PFSK-1 (cell line): ENCODE measurements at regions not wholly inside any gene's neighbourhood (a gene's known extent, or its start where the extent isn't known, plus 50 kb on each side); places are given as distances from the start of the nearest gene placed in this dataset.

Source experiments
- FOXP2 ChIP-seq: optimal IDR thresholded peaks from 2 replicates; pipeline ENCODE3; 2011; ENCODE audit warnings: borderline replicate concordance, control low read depth, inconsistent platforms; ENCODE audit not compliant: insufficient read depth; ENCODE audit errors: extremely low read length, extremely low read depth
- POLR2AphosphoS5 ChIP-seq: IDR thresholded peaks from 2 replicates; pipeline ENCODE4 v1.6.1; 2012; ENCODE audit warnings: low read depth, mild to moderate bottlenecking, control low read depth, low read length, moderate library complexity
- SIN3A ChIP-seq: IDR thresholded peaks from 2 replicates; pipeline ENCODE4 v1.6.1; 2012; ENCODE audit warnings: mild to moderate bottlenecking, low read length, moderate library complexity, borderline replicate concordance; ENCODE audit not compliant: insufficient read depth
- TAF1 ChIP-seq: IDR thresholded peaks from 2 replicates; pipeline ENCODE4 v1.6.1; 2012; ENCODE audit warnings: low read length, control low read depth, borderline replicate concordance; ENCODE audit not compliant: insufficient read depth
- TF ChIP-seq, protein P1 (sequence below), 2 experiments: IDR thresholded peaks; 2 replicates each; pipeline versions ENCODE4 v1.6.1 to v1.8.0; 2011 to 2012; ENCODE audit warnings: low read depth in 2 of 2, low read length in 2 of 2, control low read depth in 1 of 2, inconsistent platforms in 1 of 2, mild to moderate bottlenecking in 1 of 2, moderate library complexity in 1 of 2; ENCODE audit not compliant: insufficient read depth in 1 of 2

DNA sequence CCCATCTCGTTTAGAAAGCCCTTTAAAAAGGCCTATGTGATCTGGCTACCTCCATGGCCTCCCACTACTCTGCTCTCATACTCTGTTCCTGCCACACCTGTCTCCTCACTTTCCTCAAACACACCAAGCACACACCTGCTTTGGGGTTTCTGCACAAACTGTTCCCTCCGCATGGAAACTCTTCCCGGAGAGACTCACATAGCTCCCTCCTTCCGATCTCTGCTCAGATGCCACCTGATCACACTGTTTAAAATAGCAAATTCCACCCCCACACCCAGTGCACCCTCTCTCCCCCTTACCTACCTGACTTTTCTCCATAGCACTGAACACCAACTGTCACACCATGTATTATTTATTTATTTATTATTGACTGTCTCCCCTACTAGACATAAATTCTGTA lies 84.0 kb upstream of the NR4A3 start:
- TF ChIP-seq TAF1 (no peak), FOXP2 (no peak), SIN3A (no peak), POLR2AphosphoS5 (no peak)
- TF ChIP-seq, protein P1, sequence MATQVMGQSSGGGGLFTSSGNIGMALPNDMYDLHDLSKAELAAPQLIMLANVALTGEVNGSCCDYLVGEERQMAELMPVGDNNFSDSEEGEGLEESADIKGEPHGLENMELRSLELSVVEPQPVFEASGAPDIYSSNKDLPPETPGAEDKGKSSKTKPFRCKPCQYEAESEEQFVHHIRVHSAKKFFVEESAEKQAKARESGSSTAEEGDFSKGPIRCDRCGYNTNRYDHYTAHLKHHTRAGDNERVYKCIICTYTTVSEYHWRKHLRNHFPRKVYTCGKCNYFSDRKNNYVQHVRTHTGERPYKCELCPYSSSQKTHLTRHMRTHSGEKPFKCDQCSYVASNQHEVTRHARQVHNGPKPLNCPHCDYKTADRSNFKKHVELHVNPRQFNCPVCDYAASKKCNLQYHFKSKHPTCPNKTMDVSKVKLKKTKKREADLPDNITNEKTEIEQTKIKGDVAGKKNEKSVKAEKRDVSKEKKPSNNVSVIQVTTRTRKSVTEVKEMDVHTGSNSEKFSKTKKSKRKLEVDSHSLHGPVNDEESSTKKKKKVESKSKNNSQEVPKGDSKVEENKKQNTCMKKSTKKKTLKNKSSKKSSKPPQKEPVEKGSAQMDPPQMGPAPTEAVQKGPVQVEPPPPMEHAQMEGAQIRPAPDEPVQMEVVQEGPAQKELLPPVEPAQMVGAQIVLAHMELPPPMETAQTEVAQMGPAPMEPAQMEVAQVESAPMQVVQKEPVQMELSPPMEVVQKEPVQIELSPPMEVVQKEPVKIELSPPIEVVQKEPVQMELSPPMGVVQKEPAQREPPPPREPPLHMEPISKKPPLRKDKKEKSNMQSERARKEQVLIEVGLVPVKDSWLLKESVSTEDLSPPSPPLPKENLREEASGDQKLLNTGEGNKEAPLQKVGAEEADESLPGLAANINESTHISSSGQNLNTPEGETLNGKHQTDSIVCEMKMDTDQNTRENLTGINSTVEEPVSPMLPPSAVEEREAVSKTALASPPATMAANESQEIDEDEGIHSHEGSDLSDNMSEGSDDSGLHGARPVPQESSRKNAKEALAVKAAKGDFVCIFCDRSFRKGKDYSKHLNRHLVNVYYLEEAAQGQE (IDR thresholded peaks at IDR 0.05; ENCODE audit: insufficient read depth in 1 of 2, low read depth in 2 of 2, low read length in 2 of 2) = no peak

DNA sequence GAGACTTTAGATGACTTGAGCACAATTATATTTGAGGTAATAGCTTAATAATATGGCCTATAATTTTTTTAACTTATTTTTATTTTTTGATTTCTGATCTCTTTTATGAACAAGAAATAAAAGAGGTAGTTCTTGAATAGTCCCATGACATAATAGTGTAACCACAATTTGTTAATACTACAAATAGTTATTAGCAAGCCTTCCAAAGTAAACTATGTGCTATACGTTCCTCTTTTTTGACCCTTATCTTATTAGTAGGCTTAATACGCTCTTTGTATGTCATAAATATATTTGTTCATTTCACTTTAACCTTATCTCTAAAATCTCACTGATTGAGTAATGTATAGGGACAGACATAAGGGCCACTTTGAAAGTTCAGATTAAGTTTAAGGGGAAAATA lies 78.7 kb upstream of the NR4A3 start:
- TF ChIP-seq, protein P1 (IDR thresholded peaks at IDR 0.05; ENCODE audit: insufficient read depth in 1 of 2, low read depth in 2 of 2, low read length in 2 of 2) = no peak
- TF ChIP-seq FOXP2 (no peak), SIN3A (no peak), TAF1 (no peak)

DNA sequence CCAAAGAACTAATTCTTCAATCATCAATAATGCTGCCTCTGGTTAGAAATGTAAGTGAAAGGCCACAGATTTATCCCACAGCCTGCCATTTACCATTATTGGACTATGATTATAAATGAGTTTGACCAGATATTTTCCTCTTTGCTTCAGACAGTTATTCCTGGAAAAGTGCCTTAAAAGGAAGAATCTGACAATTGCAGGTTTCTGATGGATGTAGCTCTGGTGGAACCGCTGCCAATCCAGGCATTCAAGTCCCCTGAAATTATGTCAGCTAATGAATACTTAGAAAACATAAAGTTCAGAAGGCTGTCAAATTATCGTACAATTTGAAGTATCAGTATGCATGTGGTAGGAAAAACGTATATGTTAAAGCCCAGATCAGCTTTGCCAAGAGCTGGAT lies 78.2 kb upstream of the NR4A3 start:
- TF ChIP-seq TAF1 (no peak), POLR2AphosphoS5 (no peak)
- TF ChIP-seq, protein P1 (IDR thresholded peaks at IDR 0.05; ENCODE audit: insufficient read depth in 1 of 2, low read depth in 2 of 2, low read length in 2 of 2) = no peak

DNA sequence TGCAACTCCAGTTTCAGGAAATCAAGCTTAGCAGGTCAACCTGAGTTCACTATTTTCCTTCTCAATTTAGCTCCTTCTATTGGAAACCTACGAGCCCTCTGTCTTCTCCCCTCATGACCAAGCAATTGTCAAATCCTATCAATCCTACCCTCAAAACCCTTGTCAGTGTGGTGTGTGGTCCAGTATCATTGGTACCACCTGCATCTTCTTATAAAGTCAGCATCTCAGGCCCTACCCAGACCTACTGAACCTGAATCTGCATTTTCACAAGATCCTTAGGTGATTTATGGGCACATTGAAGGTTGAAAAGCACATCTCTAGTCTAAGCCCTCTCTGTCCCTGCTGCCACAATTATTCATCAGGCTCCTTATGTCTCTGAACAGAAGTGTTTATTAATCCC lies 77.6 kb upstream of the NR4A3 start:
- TF ChIP-seq TAF1 (no peak), POLR2AphosphoS5 (no peak)

DNA sequence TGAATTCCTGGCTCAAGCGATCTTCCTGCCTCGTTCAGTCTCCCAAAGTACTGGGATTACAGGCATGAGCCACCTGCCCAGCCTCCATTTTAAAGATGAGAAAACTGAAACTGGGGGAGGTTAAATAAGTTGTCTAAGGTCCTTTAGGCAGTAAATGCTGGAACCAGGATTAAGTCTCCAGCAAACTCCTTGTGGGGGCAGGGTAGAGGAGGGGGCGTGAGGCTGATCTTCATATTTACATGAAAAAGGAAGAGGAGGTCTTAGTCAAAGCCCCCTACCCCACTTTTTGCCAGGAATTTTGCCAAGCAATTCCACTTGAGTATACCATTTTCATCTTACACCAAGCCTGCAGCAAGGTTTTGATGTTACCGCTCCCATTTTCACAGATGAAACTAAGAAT lies 76.6 kb upstream of the NR4A3 start:
- TF ChIP-seq FOXP2 (no peak), TAF1 (no peak), SIN3A (no peak), POLR2AphosphoS5 (no peak)
- TF ChIP-seq, protein P1 (IDR thresholded peaks at IDR 0.05; ENCODE audit: insufficient read depth in 1 of 2, low read depth in 2 of 2, low read length in 2 of 2) = no peak

DNA sequence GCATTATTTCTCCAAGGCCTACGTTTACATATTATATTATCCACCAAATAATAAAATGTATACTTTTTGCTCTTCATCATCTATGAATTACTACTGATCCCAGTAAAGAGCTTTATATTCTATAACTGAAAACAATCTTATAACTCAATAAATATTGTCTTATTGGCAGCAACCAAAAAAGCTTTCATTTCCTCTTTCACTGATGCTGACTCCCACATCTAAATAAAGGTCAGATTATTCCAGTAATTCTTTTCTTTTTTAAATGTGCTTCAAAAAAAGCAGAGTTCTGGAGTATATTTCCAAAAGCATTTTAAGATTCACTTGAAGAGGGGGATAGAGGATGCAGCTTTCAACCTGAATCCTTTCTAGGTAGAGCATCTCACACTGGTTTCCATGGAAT lies 75.3 kb upstream of the NR4A3 start:
- TF ChIP-seq POLR2AphosphoS5 (no peak), FOXP2 (no peak), SIN3A (no peak), TAF1 (no peak)
- TF ChIP-seq, protein P1 (IDR thresholded peaks at IDR 0.05; ENCODE audit: insufficient read depth in 1 of 2, low read depth in 2 of 2, low read length in 2 of 2) = no peak
